ENCODE measurements at regions not wholly inside any gene's neighbourhood (a gene's known extent, or its start where the extent isn't known, plus 50 kb on each side); places are given as distances from the start of the nearest gene placed in this dataset.
"Not testable (repeated sequence)": the region's sequence is repeated elsewhere in the genome, so short reads cannot be mapped to it uniquely, and the experiment has no call there.

DNA sequence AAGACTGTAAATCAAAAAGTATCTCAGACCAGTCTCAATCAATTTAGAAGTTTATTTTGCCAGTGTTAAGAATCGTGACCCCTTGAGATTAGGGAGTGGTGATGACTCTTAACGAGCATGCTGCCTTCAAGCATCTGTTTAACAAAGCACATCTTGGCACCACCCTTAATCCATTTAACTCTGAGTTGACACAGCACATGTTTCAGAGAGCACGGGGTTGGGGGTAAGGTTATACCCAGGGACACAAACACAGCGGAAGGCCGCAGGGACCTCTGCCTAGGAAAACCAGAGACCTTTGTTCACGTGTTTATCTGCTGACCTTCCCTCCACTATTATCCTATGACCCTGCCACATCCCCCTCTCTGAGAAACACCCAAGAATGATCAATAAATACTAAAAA, 645.8 kb downstream of the FRK start:
- TF ChIP-seq POLR2A (IDR thresholded peaks at IDR 0.05; ENCODE audit: low read length); GATA1 (IDR thresholded peaks at IDR 0.05; ENCODE audit: low read depth, low read length): not testable (repeated sequence)
